ENCODE measurements at regions not wholly inside any gene's neighbourhood (a gene's known extent, or its start where the extent isn't known, plus 50 kb on each side); places are given as distances from the start of the nearest gene placed in this dataset.
"Not testable (repeated sequence)": the region's sequence is repeated elsewhere in the genome, so short reads cannot be mapped to it uniquely, and the experiment has no call there.

GRCh38 chr11:13551834-13552233, 56.0 kb upstream of the PTH start:
- intact Hi-C loops (cut with DNase I), result no loop called here
- WGBS, 2 donors, result 78 to 79% methylated on average over 6 of the region's 6 CpGs
- ATAC-seq (no peak), DNase-seq (no peak)
- no peaks in the 10 kb centered on the region for H3K9me3 ChIP-seq
- no peak overlapping the region for H3K4me3 ChIP-seq
- H3K27me3 ChIP-seq, result no peaks in the 10 kb centered on the region
- no peak overlapping the region for H3K27ac ChIP-seq
- TF ChIP-seq POLR2A (IDR thresholded peaks at IDR 0.05) (no peak), CTCF (IDR thresholded peaks at IDR 0.05) (no peak)
- no peaks in the 10 kb centered on the region for H3K36me3 ChIP-seq (replicated peaks in 1 of 2; ENCODE audit: insufficient read depth in 1 of 2, low read depth in 2 of 2)
- no peaks in the 10 kb centered on the region for H3K4me1 ChIP-seq

DNA sequence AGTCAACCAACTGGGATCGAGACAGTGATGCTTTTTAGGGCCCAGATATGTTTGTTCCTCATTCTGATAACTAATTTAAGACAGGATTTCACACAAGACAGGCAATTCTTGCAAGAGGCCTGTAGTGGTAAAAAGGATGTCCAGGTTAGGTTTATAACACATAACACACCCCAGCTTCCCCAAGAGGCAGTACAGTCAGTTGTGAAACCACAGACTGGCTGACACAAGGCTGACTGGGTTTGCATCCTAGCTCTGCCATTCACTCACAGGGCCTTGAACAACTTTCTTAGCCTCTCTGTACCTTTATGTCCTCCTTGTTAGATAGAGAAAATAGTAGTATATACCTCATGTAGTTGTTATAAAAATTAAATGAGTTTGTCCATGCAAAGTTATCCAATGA, 55.0 kb upstream of the PTH start:
- ATAC-seq (no peak), DNase-seq (no peak)
- TF ChIP-seq CTCF (IDR thresholded peaks at IDR 0.05), result no peak
- no peak for TF ChIP-seq POLR2A (IDR thresholded peaks at IDR 0.05)
- no peaks in the 10 kb centered on the region for H3K27me3 ChIP-seq
- H3K4me3 ChIP-seq, result no peak overlapping the region
- WGBS, 2 donors, result 88 to 100% methylated on average over 1 of the region's 1 CpG
- H3K36me3 ChIP-seq (replicated peaks in 1 of 2; ENCODE audit: insufficient read depth in 1 of 2, low read depth in 2 of 2), result no peaks in the 10 kb centered on the region
- no peaks in the 10 kb centered on the region for H3K4me1 ChIP-seq
- no peak overlapping the region for H3K27ac ChIP-seq
- intact Hi-C loops (cut with DNase I), result no loop called here
- H3K9me3 ChIP-seq, result peaks cover 0 to 7% (median 0%) of the 10 kb centered on the region in 3 donors

DNA sequence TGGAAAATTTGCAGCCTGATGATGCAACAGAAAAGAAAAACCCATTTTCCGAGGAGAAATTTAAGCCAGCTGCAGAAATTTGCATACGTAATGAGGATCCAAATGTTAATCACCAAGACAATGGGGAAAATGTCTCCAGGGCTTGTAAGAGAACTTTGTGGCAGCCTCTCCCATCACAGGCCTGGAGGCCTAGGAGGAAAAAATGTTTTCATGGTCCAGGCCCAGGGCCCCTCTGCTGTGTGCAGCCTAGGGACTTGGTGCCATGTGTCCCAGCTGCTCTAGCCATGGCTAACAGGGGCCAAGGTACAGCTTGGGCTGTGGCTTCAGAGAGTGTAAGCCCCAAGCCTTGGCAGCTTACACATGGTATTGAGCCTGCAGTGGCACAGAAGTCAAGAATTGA, 50.3 kb upstream of the PTH start:
- ATAC-seq; H3K27me3 ChIP-seq; H3K4me3 ChIP-seq; H3K4me1 ChIP-seq; H3K9me3 ChIP-seq; intact Hi-C loops (cut with DNase I); DNase-seq; H3K36me3 ChIP-seq (replicated peaks in 1 of 2; ENCODE audit: insufficient read depth in 1 of 2, low read depth in 2 of 2); H3K27ac ChIP-seq: not testable (repeated sequence)
- 78 to 87% methylated on average over 2 of the region's 2 CpGs for WGBS, 2 donors

Measured in body of pancreas (tissue), 4 donors.